ENCODE measurements at regions not wholly inside any gene's neighbourhood (a gene's known extent, or its start where the extent isn't known, plus 50 kb on each side); places are given as distances from the start of the nearest gene placed in this dataset.

DNA sequence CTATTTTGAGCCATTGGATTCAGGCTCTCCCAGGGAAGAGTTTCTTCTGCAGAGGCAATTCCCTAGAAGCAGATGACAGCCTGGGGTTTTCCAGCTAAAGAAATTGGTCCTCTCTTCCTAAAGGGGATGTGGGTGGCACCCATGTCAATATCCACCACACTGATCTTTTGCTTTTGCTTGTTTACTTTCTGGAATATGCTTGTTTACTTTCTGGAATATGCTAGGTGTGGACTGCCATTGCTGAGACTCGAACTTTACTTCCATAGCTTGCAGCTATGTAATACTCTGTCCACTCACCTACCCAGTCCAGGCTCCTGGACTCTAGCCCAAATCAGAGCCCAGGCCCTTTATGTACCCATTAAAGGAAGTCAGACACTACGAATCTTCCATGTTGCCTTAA, 92.1 kb upstream of the SMYD2 start:
- H3K4me3 Mint-ChIP-seq = no peak overlapping the region
- no peak overlapping the region for H3K27ac Mint-ChIP-seq
- no peaks in the 10 kb centered on the region for H3K9me3 Mint-ChIP-seq
- H3K4me1 Mint-ChIP-seq (ENCODE audit: unreplicated experiment) = peaks cover 9% of the 10 kb centered on the region
- H3K36me3 Mint-ChIP-seq = no peaks in the 10 kb centered on the region
- no peak for DNase-seq (ENCODE audit: extremely low spot score, unreplicated experiment)
- TF ChIP-seq, protein P1, sequence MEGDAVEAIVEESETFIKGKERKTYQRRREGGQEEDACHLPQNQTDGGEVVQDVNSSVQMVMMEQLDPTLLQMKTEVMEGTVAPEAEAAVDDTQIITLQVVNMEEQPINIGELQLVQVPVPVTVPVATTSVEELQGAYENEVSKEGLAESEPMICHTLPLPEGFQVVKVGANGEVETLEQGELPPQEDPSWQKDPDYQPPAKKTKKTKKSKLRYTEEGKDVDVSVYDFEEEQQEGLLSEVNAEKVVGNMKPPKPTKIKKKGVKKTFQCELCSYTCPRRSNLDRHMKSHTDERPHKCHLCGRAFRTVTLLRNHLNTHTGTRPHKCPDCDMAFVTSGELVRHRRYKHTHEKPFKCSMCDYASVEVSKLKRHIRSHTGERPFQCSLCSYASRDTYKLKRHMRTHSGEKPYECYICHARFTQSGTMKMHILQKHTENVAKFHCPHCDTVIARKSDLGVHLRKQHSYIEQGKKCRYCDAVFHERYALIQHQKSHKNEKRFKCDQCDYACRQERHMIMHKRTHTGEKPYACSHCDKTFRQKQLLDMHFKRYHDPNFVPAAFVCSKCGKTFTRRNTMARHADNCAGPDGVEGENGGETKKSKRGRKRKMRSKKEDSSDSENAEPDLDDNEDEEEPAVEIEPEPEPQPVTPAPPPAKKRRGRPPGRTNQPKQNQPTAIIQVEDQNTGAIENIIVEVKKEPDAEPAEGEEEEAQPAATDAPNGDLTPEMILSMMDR (conservative IDR thresholded peaks at IDR 0.05) = no peak
- H3K27me3 Mint-ChIP-seq = peaks cover 58% of the 10 kb centered on the region

DNA sequence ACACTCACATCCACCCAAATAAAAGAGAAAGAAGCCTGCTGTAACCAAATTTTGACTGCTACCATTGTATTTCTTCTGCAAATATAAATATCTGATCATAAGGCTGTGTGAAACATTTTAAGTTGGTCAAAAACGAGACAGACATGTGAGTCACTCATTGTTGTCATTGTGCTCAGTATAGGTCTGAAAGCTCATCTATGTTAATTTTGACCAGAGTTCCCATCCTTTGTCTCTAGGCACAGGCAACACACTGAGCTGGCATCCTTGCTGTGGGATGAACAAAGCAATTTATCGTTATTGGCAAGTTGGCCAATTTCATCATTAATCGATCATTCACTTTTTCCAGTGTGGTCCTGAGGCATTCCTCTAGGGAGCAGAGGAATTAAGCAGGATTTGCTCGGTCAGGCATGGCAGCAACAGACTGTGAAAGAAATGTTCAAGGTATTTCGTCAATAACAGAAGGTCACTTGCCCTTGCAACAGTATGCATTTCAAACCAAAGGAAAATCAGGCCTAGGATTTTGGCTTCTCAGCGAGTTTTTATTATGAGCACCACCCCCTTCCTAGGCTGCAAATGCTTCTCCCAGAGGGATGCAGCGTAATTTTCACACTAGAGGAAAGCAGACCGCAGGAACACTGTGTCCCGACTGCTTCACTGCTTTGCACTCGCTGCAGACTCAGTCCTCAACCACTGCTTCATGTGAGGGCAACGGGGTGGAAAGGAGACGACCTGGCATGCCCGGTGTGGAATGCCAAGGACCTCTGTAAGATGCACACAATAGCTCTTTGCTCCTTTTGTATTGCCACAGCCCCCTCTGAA, 87.9 kb upstream of the SMYD2 start:
- Mint-ChIP-seq H3K4me3 (no peak overlapping the region), H3K4me1 (ENCODE audit: unreplicated experiment) (peaks cover 5% of the 10 kb centered on the region), H3K9me3 (no peaks in the 10 kb centered on the region), H3K27ac (no peak overlapping the region), H3K27me3 (peaks cover 30% of the 10 kb centered on the region), H3K36me3 (no peaks in the 10 kb centered on the region)
- no peak for DNase-seq (ENCODE audit: extremely low spot score, unreplicated experiment)
- TF ChIP-seq, protein P1 (conservative IDR thresholded peaks at IDR 0.05) = no peak

DNA sequence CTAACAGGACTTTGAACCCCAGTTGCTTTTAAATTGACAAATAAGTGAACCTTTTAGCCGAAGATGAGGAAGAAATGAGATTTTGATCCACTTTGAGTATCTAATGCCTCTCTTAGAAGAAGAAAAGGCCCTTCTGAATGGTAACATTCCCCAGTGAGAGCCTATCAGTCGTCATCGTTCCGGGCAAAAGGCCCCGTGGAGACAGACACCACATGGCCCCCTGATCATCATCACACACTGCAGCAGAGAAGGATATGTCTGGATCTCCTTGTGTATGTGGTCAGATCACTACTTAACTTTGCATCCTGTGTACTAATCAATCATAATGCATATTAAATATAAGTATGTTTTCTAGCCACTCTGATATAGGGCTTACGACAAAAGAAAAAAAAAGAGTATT, 87.3 kb upstream of the SMYD2 start:
- TF ChIP-seq, protein P1 (conservative IDR thresholded peaks at IDR 0.05) = no peak
- H3K36me3 Mint-ChIP-seq = no peaks in the 10 kb centered on the region
- H3K4me3 Mint-ChIP-seq = no peak overlapping the region
- no peak overlapping the region for H3K27ac Mint-ChIP-seq
- no peak for DNase-seq (ENCODE audit: extremely low spot score, unreplicated experiment)
- no peaks in the 10 kb centered on the region for H3K9me3 Mint-ChIP-seq
- H3K27me3 Mint-ChIP-seq = peaks cover 24% of the 10 kb centered on the region
- peaks cover 5% of the 10 kb centered on the region for H3K4me1 Mint-ChIP-seq (ENCODE audit: unreplicated experiment)

DNA sequence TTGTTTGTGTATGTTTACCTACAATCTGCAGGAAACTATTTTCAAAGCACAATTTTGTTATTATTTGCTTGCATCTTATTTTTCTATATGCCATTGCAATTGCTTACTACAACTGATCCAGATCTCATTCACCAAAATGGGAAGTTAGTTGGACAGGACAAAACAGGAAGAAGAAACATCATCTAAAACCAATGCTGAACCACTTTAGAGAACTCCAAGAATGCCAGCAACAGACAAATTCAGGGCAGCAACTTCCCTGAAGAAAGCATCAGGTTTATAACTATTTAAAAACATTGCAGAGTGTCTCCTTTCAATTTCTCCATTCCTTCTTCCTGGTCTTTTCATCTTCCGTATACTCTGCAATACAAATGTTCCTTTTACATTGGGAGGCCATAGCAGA, 82.4 kb upstream of the SMYD2 start:
- Mint-ChIP-seq H3K27me3 (peaks cover 15% of the 10 kb centered on the region), H3K27ac (no peak overlapping the region), H3K9me3 (no peaks in the 10 kb centered on the region), H3K4me1 (ENCODE audit: unreplicated experiment) (peaks cover 2% of the 10 kb centered on the region), H3K36me3 (no peaks in the 10 kb centered on the region), H3K4me3 (no peak overlapping the region)
- DNase-seq (ENCODE audit: extremely low spot score, unreplicated experiment) = no peak
- TF ChIP-seq, protein P1 (conservative IDR thresholded peaks at IDR 0.05) = no peak

DNA sequence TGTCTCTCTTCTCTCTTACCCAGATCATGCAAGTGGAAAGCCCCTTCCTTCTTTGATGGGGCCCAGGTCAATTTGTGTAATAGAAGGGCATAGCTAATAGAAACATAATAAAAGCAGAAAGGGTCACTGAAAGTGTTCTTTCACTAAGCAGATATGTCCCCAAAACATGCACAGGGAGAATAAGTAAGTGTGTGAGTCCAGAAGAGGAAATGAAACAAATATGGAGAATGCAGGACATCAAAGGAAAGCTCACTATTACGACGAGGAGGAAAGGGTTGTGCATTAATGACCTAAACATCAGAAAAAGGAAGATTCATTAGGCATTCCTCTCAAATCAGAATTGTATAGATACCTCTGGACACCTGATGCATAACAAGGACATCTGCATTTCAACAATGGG, 81.4 kb upstream of the SMYD2 start:
- Mint-ChIP-seq H3K27ac (no peak overlapping the region), H3K36me3 (no peaks in the 10 kb centered on the region), H3K9me3 (no peaks in the 10 kb centered on the region), H3K4me3 (no peak overlapping the region), H3K4me1 (ENCODE audit: unreplicated experiment) (no peaks in the 10 kb centered on the region), H3K27me3 (peaks cover 17% of the 10 kb centered on the region)
- DNase-seq (ENCODE audit: extremely low spot score, unreplicated experiment) = no peak
- TF ChIP-seq, protein P1 (conservative IDR thresholded peaks at IDR 0.05) = no peak
